ENCODE measurements at regions not wholly inside any gene's neighbourhood (a gene's known extent, or its start where the extent isn't known, plus 50 kb on each side); places are given as distances from the start of the nearest gene placed in this dataset.

- Histone ChIP-seq H3K4me3 (no peak overlapping the region), H3K4me1 (ENCODE audit: insufficient read depth) (no peaks in the 10 kb centered on the region), H3K9me3 (no peaks in the 10 kb centered on the region), H3K36me3 (no peaks in the 10 kb centered on the region), H3K27me3 (no peaks in the 10 kb centered on the region), H3K27ac (no peak overlapping the region)
- TF ChIP-seq POLR2A (IDR thresholded peaks at IDR 0.05), result no peak
- TF ChIP-seq EP300 (IDR thresholded peaks at IDR 0.05), result no peak
- TF ChIP-seq, protein P1, sequence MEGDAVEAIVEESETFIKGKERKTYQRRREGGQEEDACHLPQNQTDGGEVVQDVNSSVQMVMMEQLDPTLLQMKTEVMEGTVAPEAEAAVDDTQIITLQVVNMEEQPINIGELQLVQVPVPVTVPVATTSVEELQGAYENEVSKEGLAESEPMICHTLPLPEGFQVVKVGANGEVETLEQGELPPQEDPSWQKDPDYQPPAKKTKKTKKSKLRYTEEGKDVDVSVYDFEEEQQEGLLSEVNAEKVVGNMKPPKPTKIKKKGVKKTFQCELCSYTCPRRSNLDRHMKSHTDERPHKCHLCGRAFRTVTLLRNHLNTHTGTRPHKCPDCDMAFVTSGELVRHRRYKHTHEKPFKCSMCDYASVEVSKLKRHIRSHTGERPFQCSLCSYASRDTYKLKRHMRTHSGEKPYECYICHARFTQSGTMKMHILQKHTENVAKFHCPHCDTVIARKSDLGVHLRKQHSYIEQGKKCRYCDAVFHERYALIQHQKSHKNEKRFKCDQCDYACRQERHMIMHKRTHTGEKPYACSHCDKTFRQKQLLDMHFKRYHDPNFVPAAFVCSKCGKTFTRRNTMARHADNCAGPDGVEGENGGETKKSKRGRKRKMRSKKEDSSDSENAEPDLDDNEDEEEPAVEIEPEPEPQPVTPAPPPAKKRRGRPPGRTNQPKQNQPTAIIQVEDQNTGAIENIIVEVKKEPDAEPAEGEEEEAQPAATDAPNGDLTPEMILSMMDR (IDR thresholded peaks at IDR 0.05), result no peak
- 55 to 85% (median 68%) methylated on average over 3 of the region's 3 CpGs for WGBS, 3 donors
- DNase-seq, result no peak
- intact Hi-C loops (cut with DNase I), result no loop called here
These were observed 82.5 kb upstream of the AFF2 start for GRCh38 chrX:148417934-148418333.

- Histone ChIP-seq H3K4me1 (ENCODE audit: insufficient read depth) (no peaks in the 10 kb centered on the region), H3K4me3 (no peak overlapping the region), H3K36me3 (no peaks in the 10 kb centered on the region), H3K27me3 (no peaks in the 10 kb centered on the region), H3K27ac (no peak overlapping the region), H3K9me3 (no peaks in the 10 kb centered on the region)
- DNase-seq, result no peak
- TF ChIP-seq POLR2A (IDR thresholded peaks at IDR 0.05), result no peak
- TF ChIP-seq, protein P1 (IDR thresholded peaks at IDR 0.05), result no peak
- no peak for TF ChIP-seq EP300 (IDR thresholded peaks at IDR 0.05)
- WGBS, 3 donors, result 54 to 73% (median 54%) methylated on average over 4 of the region's 4 CpGs
- intact Hi-C loops (cut with DNase I), result no loop called here
These were observed 77.9 kb upstream of the AFF2 start for GRCh38 chrX:148422526-148422925.

DNA sequence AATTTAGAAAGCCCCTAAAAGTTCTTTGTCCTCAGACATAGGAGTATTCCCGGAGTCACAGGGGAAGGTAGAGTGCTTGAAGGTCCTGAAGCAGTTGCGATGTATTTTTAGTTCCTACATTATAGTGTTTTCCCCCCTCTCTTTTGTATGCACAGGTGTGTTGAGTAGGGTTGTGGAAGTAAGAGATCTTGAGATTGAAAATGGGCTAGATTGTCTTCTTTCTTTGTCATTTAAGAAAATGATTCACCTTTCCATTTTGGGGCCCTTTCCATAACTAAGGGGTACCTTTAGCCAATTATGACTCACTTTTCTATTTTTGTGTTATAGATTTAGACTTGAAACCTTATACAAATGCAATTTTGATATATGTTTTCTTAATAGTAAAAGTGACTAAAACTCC, 75.8 kb upstream of the AFF2 start:
- WGBS, 3 donors, result 80 to 85% (median 83%) methylated on average over 2 of the region's 2 CpGs

DNA sequence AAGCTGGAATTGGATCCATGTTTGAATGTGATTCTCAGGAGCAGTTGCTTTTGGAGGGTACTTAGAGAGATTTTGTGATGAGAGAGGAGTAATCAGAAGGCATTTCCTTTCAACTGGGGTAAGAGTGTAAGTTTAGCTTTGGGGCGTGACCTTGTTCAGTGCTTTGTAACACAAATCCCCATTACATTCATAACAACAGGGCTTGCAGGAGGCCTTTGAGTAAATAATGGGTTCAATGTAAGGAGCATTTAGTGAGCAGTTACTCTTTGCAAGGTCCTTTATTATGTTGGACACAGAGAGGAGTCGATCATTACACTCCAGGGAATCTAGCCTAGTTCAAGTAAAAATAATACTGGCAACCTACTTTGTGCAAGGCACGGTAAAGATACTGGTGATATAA, 74.0 kb upstream of the AFF2 start:
- 52 to 65% (median 60%) methylated on average over 3 of the region's 3 CpGs for WGBS, 3 donors
- H3K27me3 ChIP-seq, result no peaks in the 10 kb centered on the region
- no peaks in the 10 kb centered on the region for H3K9me3 ChIP-seq
- intact Hi-C loops (cut with DNase I), result no loop called here
- no peaks in the 10 kb centered on the region for H3K4me1 ChIP-seq (ENCODE audit: insufficient read depth)
- no peak overlapping the region for H3K27ac ChIP-seq
- H3K4me3 ChIP-seq, result no peak overlapping the region
- DNase-seq, result no peak
- no peaks in the 10 kb centered on the region for H3K36me3 ChIP-seq
- TF ChIP-seq EP300 (IDR thresholded peaks at IDR 0.05) (no peak), POLR2A (IDR thresholded peaks at IDR 0.05) (no peak)
- TF ChIP-seq, protein P1 (IDR thresholded peaks at IDR 0.05), result no peak

More for the DNA sequence above, 75.8 kb upstream of the AFF2 start:
- H3K27ac ChIP-seq, result no peak overlapping the region
- intact Hi-C loops (cut with DNase I), result no loop called here
- no peak for TF ChIP-seq EP300 (IDR thresholded peaks at IDR 0.05)
- TF ChIP-seq POLR2A (IDR thresholded peaks at IDR 0.05), result no peak
- TF ChIP-seq, protein P1 (IDR thresholded peaks at IDR 0.05), result no peak
- no peaks in the 10 kb centered on the region for H3K9me3 ChIP-seq
- no peak for DNase-seq
- no peaks in the 10 kb centered on the region for H3K36me3 ChIP-seq
- H3K4me1 ChIP-seq (ENCODE audit: insufficient read depth), result no peaks in the 10 kb centered on the region
- no peaks in the 10 kb centered on the region for H3K27me3 ChIP-seq
- no peak overlapping the region for H3K4me3 ChIP-seq

DNA sequence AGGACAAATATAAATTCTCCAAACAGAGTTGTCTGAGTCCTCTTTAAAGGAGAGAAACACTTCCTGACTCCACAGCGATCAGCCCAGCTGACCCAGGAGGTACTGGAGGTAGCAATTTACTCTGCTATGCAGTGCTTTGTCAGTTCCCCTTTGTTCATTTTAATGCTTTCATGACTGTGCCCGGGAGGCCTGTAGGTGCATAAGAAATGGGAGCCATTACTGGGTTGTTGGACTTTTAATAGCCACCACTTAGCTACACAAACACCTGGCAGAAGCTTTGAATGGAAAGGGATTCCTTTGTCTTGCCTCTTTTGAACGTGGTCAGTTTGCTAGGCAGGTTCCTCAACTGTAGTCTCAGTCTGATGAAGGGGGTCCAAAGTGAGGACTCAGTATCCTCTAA, 59.0 kb upstream of the AFF2 start:
- Histone ChIP-seq H3K4me1 (ENCODE audit: insufficient read depth) (no peaks in the 10 kb centered on the region), H3K36me3 (no peaks in the 10 kb centered on the region), H3K27me3 (no peaks in the 10 kb centered on the region), H3K9me3 (no peaks in the 10 kb centered on the region), H3K27ac (no peak overlapping the region), H3K4me3 (no peak overlapping the region)
- 21 to 42% (median 32%) methylated on average over 3 of the region's 3 CpGs for WGBS, 3 donors
- TF ChIP-seq, protein P1 (IDR thresholded peaks at IDR 0.05), result no peak
- no peak for TF ChIP-seq EP300 (IDR thresholded peaks at IDR 0.05)
- TF ChIP-seq POLR2A (IDR thresholded peaks at IDR 0.05), result no peak
- intact Hi-C loops (cut with DNase I), result no loop called here
- no peak for DNase-seq
